ELF-1 (cell line): ENCODE measurements at regions not wholly inside any gene's neighbourhood (a gene's known extent, or its start where the extent isn't known, plus 50 kb on each side); places are given as distances from the start of the nearest gene placed in this dataset.
A peak's percentile ranks its signal among the peaks of the same experiment; 100 is the strongest.
"Not testable (repeated sequence)": the region's sequence is repeated elsewhere in the genome, so short reads cannot be mapped to it uniquely, and the experiment has no call there.

Source experiments
- DNase-seq: peaks from one replicate; pipeline ENCODE4 v3.0.0-alpha.2; 2016; ENCODE audit warnings: low read depth, low spot score

DNA sequence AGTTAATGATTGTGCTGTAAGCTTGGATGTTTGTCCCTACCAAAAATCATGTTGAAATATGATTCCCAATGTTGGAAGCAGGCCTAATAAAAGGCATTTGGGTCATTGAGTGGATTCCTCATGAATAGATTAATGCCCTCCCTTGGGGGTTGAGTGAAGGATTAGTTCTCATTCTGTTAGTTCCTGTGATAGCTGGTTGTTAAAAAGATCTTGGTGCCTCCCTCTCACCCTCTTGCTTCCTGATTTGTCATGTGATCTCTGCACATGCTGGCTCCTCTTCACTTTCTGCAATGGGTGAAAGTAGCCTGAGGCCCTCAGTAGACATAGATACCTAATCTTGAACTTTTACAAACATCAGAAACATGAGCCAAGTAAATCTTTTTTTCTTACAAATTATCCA, 115.6 kb upstream of the HCRTR2 start:
- DNase-seq: no peak

DNA sequence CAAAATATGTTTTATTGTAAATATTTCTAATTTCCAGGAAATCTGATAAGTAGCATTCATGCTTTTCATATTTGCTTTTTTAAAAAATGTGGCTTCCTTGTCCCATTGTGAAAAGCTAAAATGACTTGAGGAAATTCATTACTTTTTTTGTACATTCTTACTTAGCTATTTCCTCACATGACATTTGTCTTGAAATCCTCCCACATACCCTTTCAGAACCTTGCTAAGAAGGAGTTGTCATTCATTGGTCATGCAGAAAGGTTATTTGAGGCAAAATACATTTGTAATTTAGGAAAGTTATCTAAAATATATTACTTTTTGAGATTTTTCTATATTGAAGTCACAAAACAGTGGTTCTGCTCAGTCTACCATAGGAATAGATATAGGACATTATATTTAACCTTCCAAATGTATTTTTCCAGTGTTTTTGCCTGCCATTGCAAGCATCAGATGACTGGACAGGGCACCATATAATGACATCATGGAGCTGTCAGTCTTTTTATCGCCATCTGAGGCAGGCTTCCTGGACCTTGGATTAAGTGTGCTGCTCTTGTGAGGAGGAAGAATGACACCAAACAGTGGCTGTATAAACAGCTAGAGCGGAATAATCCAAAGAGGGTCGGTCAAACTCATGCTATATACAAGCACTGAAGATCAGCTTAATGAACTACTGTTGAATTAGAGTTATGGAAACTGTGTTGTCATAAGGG, 109.4 kb upstream of the HCRTR2 start:
- DNase-seq: no peak

DNA sequence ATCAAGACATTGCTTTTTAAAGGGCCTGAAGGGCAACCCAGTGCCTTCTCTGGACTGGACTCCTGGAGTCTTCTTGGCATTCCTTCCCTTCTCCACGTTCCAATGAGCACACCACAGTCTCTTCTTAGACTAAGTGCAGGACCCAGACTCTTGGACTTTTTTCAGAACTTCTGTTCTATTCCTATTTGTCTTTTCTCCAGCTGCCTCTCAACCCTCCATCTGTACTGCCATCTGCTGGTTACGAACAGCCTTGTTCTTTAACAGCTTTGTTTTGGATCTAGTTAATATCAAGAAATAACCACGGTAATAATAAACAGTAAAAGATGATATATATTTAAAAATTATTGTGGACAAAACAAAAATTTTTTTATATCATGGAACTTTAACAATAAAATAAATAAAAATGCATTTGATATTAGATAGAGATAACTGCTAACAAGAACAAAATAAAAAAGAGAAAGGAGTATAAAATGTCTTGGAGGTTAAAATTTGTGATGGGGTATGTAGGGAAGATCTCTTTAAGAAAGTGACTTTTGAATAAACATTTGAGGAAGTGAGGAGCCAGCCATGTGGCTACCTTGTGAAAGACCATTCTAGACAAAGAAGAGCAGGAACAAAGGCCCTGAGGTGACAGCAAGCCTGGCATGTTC, 105.1 kb upstream of the HCRTR2 start:
- DNase-seq: peak; percentile 45

DNA sequence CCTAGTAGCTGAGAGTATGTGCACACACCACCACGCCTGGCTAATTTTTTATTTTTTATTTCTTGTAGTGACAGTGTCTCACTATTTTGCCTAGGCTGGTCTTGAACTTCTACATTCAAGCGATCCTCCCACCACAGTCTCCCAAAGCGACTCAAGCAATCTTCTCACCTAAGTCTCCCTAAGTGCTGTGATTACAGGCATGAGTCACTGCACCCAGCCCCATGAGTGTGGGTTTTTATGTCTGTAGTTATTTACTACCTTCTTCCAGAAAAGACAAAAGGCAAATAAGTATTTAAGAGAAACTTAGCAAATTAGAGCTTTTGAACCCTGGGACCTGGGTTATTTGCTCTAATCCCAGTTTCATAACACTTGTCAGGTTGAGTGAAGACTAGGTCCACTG, 92.3 kb upstream of the HCRTR2 start:
- no peak for DNase-seq

DNA sequence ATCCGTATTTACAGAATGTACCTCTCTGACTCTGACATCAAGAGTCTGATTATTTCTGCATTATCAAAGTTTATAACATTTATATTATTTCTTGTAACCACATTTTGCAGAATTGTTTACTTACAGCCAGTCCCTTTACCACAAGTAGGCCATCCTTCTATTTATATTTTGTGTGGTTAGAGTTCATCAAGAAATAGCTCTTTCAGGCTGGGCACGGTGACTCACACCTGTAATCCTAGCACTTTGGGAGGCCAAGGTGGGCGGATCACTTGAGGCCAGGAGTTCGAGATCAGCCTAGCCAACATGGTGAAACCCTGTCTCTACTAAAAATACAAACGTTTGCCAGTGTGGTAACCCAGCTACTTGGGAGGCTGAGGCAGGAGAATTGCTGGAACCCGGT, 86.3 kb upstream of the HCRTR2 start:
- not testable (repeated sequence) for DNase-seq

DNA sequence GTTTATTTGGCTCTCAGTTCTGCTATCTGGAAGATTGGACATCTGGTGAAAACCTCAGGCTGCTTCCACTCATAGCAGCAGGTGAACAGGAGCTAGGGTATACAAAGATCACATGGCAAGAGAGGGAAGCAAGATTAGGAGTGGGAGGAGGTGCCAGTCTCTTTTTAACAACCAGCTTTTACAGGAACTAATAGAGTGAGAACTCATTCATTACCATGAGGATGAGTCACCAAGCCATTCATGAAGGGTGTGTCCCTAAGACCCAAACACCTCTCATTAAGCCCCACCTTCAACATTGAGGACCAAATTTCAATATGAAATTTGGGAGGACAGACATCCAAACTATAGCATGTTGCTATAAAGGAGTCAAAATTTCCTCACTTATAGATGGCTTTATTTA, 85.4 kb upstream of the HCRTR2 start:
- DNase-seq: peak; percentile 2

DNA sequence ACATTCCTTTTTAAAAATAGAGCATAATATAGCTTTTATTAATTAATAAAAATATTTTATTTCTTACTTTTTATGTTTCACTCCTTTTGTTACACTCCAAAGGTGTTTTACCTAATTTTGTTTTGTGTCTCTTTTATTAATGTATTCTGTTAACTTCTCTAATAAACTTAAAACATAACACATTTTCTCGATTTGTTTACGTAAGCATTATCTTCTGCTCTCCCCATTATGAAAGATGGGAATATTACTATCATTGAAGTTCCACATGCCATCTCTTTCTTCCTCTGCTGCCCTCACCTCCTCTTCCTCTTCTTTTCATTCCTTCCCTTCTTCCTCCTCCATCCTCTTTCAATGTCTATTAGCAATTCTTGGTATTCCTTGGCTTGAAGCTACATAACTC, 85.0 kb upstream of the HCRTR2 start:
- DNase-seq: no peak

DNA sequence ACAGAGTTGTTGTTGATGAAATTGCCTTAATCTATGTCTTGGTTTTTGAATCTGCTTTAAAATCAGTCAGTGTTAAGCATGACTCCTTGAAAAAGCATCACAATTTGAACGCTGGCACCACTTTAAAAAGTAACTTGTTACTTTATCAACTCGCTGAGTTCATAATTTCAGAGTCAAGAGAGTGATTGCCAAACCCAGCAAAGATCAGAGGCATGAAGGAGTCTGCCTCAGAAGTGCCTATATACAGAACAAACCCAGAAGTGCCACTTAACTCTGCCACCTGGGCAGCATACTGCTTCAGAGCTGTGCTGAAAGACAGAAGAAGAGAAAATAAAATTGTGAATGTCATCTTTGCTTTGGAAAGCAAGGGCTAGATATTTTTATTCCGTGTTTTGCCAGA, 73.6 kb upstream of the HCRTR2 start:
- DNase-seq: no peak

DNA sequence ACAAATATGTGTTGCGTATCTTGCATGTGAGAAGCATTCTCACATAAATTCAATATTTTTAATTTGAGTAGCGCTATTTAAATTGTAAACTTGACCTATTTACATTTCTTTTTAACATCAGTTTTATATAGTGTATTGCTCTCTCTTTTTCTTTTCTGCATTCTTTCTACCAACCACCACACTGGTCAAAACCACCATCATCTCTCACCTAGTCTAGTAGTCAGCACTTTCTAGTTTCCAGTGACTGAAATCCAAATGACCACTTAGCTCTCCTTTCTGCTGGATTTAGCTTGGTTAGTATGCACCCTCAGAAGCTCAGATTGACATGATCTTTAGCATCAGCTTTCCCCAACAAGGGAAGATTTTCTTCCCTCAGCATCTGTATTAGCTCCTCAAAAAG, 73.2 kb upstream of the HCRTR2 start:
- no peak for DNase-seq

DNA sequence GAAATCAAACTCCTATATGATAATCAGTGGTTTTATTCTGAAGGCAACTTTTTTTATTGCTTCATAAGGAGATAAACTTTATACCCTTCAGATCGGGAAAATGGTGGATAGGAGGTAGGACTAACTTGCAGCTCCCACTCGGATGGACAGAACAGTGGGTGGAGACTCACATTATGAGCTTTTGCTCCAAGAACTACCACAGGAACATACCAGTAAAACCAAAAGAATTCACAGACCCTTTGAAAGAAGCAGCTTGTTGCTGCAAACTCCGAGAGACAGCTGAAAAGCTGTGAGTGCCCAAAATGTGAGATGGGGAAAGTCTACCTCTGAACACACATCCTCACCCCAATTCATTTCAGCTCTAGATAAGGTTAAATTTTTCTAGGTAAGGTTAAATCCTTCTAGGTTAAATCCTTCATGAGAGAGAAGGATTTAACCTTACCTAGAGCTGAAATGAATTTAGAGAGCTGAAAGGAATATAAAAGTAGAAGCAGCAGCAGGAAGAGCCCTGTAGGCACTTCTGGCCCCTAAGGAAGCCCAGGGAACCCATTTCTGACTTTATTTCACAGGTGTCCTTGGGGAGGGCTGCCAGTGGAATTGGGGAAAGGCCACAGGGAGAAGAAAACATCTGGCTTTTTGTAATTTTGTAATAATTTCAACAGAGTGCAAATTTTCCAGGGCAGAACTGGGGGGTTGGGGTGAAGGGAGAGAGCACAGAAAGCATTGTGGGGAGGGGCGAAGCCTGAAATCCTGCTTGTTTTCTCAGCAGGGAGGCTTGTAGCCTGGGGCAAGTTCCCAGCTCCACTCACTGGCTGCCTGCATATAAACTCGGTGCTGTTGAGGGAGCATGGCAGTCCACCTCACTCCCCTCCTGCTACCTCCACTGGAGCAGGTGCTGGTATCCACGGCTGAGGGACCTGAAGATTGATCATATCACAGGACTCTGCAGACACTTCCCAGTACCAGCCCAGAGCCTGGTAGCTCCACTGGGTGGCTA, 65.9 kb upstream of the HCRTR2 start:
- peak; percentile 93 for DNase-seq

DNA sequence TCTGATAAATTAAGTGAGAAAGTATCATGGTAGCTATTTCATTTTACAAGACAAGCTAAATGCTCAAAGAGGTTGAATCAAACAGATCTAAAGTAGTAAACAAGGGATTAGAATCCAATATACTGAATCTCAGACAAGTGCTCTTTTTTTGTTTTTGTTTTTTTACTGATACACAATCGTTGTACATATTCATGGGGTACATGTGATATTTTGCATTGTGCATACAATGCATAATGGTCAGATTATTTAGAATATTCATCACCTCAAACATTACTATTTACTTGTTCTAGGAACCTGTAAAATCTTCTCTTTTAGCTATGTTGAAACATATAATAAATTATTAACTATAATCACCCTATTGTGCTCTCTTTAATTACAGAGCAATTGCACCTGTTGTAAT, 57.0 kb upstream of the HCRTR2 start:
- no peak for DNase-seq

DNA sequence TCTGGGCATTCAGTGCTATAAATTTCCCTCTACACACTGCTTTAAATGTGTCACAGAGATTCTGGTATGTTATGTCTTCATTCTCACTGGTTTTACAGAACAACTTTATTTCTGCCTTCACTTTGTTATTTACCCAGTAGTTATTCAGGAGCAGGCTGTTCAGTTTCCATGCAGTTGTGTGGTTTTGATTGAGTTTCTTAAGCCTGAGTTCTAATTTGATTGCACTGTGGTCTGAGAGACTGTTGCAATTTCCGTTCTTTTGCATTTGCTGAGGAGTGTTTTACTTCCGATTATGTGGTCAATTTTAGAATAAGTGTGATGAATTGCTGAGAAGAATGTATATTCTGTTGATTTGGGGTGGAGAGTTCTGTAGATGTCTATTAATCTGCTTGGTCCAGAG, 50.1 kb upstream of the HCRTR2 start:
- not testable (repeated sequence) for DNase-seq
